Keratinocyte (primary cell): ENCODE measurements at regions not wholly inside any gene's neighbourhood (a gene's known extent, or its start where the extent isn't known, plus 50 kb on each side); places are given as distances from the start of the nearest gene placed in this dataset.

Source experiments
- EZH2 ChIP-seq: IDR thresholded peaks from one replicate; pipeline ENCODE4 v1.6.1; 2012; ENCODE audit warnings: inconsistent platforms, mild to moderate bottlenecking, low read length, moderate library complexity
- TF ChIP-seq, protein P1 (sequence below), 3 experiments: IDR thresholded peaks in 1 of 3; conservative IDR thresholded peaks in 1 of 3; optimal IDR thresholded peaks in 1 of 3; 2 replicates in 2 of 3; 3 replicates in 1 of 3; pipeline versions ENCODE3 to v1.5.1; 2011; ENCODE audit warnings: low read length in 3 of 3, mild to moderate bottlenecking in 3 of 3, moderate library complexity in 2 of 3, control low read depth in 1 of 3, inconsistent platforms in 1 of 3; ENCODE audit not compliant: insufficient read depth in 2 of 3; ENCODE audit errors: extremely low read depth in 1 of 3

DNA sequence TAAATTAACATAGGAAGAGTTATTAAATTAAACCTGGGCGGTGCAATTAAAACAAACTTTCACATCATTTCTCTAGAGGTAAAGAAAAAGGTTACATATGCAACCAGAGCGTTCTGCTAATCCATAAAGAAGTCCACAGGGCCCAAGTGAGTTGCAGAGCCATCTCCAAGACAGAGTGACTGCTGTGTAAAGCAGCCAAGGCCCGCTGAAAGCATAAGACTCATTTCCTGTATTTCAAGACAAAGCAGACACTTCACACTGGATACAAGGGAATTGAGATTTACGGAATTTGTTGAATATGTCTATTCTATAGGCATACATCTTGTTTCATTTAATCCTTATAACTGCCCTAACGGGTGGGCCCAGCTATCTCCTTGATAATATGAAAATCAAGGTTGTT, 422.8 kb downstream of the CBLN4 start:
- TF ChIP-seq, protein P1, sequence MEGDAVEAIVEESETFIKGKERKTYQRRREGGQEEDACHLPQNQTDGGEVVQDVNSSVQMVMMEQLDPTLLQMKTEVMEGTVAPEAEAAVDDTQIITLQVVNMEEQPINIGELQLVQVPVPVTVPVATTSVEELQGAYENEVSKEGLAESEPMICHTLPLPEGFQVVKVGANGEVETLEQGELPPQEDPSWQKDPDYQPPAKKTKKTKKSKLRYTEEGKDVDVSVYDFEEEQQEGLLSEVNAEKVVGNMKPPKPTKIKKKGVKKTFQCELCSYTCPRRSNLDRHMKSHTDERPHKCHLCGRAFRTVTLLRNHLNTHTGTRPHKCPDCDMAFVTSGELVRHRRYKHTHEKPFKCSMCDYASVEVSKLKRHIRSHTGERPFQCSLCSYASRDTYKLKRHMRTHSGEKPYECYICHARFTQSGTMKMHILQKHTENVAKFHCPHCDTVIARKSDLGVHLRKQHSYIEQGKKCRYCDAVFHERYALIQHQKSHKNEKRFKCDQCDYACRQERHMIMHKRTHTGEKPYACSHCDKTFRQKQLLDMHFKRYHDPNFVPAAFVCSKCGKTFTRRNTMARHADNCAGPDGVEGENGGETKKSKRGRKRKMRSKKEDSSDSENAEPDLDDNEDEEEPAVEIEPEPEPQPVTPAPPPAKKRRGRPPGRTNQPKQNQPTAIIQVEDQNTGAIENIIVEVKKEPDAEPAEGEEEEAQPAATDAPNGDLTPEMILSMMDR (optimal IDR thresholded peaks at IDR 0.05 in 1 of 3, IDR thresholded peaks at IDR 0.05 in 1 of 3, conservative IDR thresholded peaks at IDR 0.05 in 1 of 3; ENCODE audit: extremely low read depth in 1 of 3, insufficient read depth in 2 of 3, low read length in 3 of 3), result no peak
- no peak for TF ChIP-seq EZH2
